ENCODE measurements at regions not wholly inside any gene's neighbourhood (a gene's known extent, or its start where the extent isn't known, plus 50 kb on each side); places are given as distances from the start of the nearest gene placed in this dataset.

GRCh38 chr5:71932655-71933338, 174.5 kb upstream of the MAP1B start (continued):
- TF ChIP-seq ZBTB46 (CRISPR knock-in tag; IDR thresholded peaks at IDR 0.05; ENCODE audit: borderline replicate concordance) (no peak), ZBTB1 (CRISPR knock-in tag; IDR thresholded peaks at IDR 0.05; ENCODE audit: borderline replicate concordance) (no peak), JARID2 (CRISPR knock-in tag; IDR thresholded peaks at IDR 0.05; ENCODE audit: insufficient replicate concordance) (no peak), ZHX2 (IDR thresholded peaks at IDR 0.05; ENCODE audit: low read depth) (no peak), ZHX2 (CRISPR knock-in tag; IDR thresholded peaks at IDR 0.05; ENCODE audit: borderline replicate concordance) (no peak), ZNF17 (CRISPR knock-in tag; IDR thresholded peaks at IDR 0.05) (no peak), SIN3B (IDR thresholded peaks at IDR 0.05; ENCODE audit: low read length) (no peak), NFE2L2 (IDR thresholded peaks at IDR 0.05; ENCODE audit: low read length) (peak; percentile 82), GMEB2 (CRISPR knock-in tag; IDR thresholded peaks at IDR 0.05; ENCODE audit: low read depth) (no peak), NR3C1 (CRISPR knock-in tag; IDR thresholded peaks at IDR 0.05) (no peak), ZNF543 (CRISPR knock-in tag; IDR thresholded peaks at IDR 0.05) (no peak), PHF20 (CRISPR knock-in tag; IDR thresholded peaks at IDR 0.05) (no peak), SRY (CRISPR knock-in tag; IDR thresholded peaks at IDR 0.05) (0 out of 2 replicates have a peak, but pooled peaks have one; percentile 52), SMC3 (IDR thresholded peaks at IDR 0.05; ENCODE audit: low read length) (no peak), TBP (CRISPR knock-in tag; IDR thresholded peaks at IDR 0.05) (no peak), GTF3A (CRISPR knock-in tag; conservative IDR thresholded peaks at IDR 0.05) (no peak), RFX5 (IDR thresholded peaks at IDR 0.05; ENCODE audit: low read depth, low read length) (no peak), ZMYM2 (CRISPR knock-in tag; IDR thresholded peaks at IDR 0.05) (no peak), ELF4 (CRISPR knock-in tag; IDR thresholded peaks at IDR 0.05; ENCODE audit: borderline replicate concordance) (0 out of 2 replicates have a peak, but pooled peaks have one; percentile 23), ZBTB14 (CRISPR knock-in tag; IDR thresholded peaks at IDR 0.05) (no peak), ZNF83 (CRISPR knock-in tag; IDR thresholded peaks at IDR 0.05; ENCODE audit: borderline replicate concordance) (no peak)
